Ovary (tissue), 7 donors: ENCODE measurements at regions not wholly inside any gene's neighbourhood (a gene's known extent, or its start where the extent isn't known, plus 50 kb on each side); places are given as distances from the start of the nearest gene placed in this dataset.

Experiments used
- DNase-seq, 5 donors: peaks; one replicate each; pipeline ENCODE4 v3.0.0-alpha.2; 2019 to 2020
- H3K27ac ChIP-seq, 2 donors: fragments of 200-600 bp; one replicate each; pipeline versions ENCODE4 v1.5.1 to v1.8.0; 2019 to 2022
- H3K27me3 ChIP-seq: fragments of 200-600 bp; one replicate; pipeline ENCODE4 v1.8.0; 2022
- H3K36me3 ChIP-seq: fragments of 200-600 bp; sonication (generic); one replicate; pipeline ENCODE4 v1.5.1; 2019
- H3K4me1 ChIP-seq: one replicate; pipeline ENCODE4 v1.8.1; 2013; ENCODE audit warnings: mild to moderate bottlenecking, moderate library complexity; ENCODE audit not compliant: insufficient read depth
- H3K4me3 ChIP-seq: fragments of 200-600 bp; sonication (generic); one replicate; pipeline ENCODE4 v1.5.1; 2017
- H3K9me3 ChIP-seq, 2 donors: fragments of 200-600 bp in 1 of 2; sonication (generic) in 1 of 2; one replicate each; pipeline versions ENCODE4 v1.5.1 to v1.8.1; 2013 to 2019; ENCODE audit warnings: mild to moderate bottlenecking in 1 of 2, moderate library complexity in 1 of 2
- EP300 ChIP-seq: sonication (generic); formaldehyde crosslinking; IDR thresholded peaks from one replicate; pipeline ENCODE4 v1.6.1; 2017; ENCODE audit warnings: antibody characterized with exemption
- POLR2A ChIP-seq: fragments of 450-650 bp; IDR thresholded peaks from one replicate; pipeline ENCODE4 v1.6.1; 2017; ENCODE audit warnings: antibody characterized with exemption, mild to moderate bottlenecking, moderate library complexity
- WGBS, 3 donors: extraction: QIAGEN DNeasy Blood & Tissue Kit in 1 of 3; methylation state at CpG; one replicate each; pipeline versions ENCODE4 v1.1.5 to v1.1.7; 2013 to 2017; 5-methylcytosine and 5-hydroxymethylcytosine counted together
- intact Hi-C, 4 donors: fragments of 100-400 bp; cut with DNase I; formaldehyde crosslinking; loops; one replicate each; pipeline versions ENCODE4 v1.11.0 to v1.15.1; 2022 to 2023
- TF ChIP-seq, protein P1 (sequence below), 3 donors: fragments of 450-650 bp in 2 of 3; fragments of 200-600 bp in 1 of 3; IDR thresholded peaks; one replicate each; pipeline versions ENCODE4 v1.5.1 to v1.8.0; 2016 to 2022; ENCODE audit warnings: antibody characterized with exemption in 3 of 3, mild to moderate bottlenecking in 1 of 3
- donor health status: DM: no; HTN: no; CAD: no; lungs with moderate emphysema.
- donor health status: DM: no; HTN: no; CAD: no.
- donor health status: Bipolar disorder and iron deficiency.
- donor health status: DM: no; HTN: no; CAD: no.
- donor health status: DM: yes; HTN: yes; CAD: no.

DNA sequence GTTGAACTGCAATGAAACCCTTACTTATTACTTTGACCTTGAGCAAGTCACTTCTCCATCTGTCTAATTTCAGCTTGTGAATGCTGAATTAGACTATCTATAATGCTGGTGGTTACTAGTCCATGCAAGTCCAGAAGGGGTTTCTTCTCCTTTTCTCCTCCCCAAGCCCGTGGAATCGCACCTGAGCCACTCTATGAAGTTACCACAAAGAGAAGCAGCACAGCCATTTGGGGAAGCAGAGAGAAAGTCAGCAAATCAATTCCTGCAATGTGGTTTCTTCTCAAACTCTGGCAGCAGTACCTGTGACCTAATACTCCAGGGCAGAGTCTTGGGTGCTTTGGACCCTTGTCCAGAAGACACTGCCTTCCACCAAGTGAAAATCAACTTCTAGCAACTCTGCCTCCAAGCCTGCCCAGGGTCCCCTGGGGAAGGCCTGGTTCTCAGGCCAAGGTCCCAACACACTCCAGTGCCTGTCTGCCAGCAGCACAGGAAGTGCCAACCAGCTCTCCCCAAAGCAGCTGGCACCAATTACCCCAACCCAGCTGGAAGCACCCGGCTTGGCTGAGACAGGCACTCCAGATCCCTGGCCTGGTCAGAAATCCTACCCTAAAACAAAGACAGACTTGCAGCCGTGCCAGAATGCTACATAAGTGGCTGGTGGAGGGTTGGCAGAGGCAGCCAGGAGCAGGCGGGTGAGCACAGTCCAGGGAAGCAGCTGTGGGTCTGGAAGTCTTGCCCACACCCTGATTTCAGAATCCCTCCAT, 200.3 kb downstream of the LSM5 start:
- DNase-seq: no peak
- Histone ChIP-seq H3K27ac (no peak overlapping the region), H3K4me1 (no peaks in the 10 kb centered on the region), H3K36me3 (no peaks in the 10 kb centered on the region), H3K27me3 (no peaks in the 10 kb centered on the region), H3K9me3 (no peaks in the 10 kb centered on the region), H3K4me3 (no peak overlapping the region)
- intact Hi-C loops: no loop called here
- 56 to 62% (median 56%) methylated on average over 5 of the region's 5 CpGs for WGBS, 3 donors
- TF ChIP-seq POLR2A: no peak
- TF ChIP-seq EP300: no peak
- TF ChIP-seq, protein P1, sequence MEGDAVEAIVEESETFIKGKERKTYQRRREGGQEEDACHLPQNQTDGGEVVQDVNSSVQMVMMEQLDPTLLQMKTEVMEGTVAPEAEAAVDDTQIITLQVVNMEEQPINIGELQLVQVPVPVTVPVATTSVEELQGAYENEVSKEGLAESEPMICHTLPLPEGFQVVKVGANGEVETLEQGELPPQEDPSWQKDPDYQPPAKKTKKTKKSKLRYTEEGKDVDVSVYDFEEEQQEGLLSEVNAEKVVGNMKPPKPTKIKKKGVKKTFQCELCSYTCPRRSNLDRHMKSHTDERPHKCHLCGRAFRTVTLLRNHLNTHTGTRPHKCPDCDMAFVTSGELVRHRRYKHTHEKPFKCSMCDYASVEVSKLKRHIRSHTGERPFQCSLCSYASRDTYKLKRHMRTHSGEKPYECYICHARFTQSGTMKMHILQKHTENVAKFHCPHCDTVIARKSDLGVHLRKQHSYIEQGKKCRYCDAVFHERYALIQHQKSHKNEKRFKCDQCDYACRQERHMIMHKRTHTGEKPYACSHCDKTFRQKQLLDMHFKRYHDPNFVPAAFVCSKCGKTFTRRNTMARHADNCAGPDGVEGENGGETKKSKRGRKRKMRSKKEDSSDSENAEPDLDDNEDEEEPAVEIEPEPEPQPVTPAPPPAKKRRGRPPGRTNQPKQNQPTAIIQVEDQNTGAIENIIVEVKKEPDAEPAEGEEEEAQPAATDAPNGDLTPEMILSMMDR (IDR thresholded peaks at IDR 0.05): no peak

DNA sequence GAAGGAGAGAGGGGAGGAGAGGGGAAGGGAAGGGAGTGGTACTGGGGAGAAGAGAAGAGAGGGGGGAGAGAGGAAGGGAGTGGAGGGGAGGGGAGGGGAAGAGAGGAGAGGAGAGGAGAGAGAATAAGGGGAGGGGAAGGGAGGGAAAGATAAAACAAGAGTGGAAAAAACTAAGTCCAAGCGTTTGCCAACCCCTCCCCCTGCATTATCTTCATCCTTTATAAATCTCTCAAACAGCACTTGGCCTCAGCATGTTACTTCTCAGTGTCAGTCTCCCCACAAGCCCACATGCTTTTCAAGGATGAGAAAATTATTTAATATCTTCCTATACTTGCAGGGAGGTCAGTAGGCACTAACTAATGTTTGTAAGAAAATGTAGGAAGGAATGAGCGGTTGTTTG, 204.5 kb downstream of the LSM5 start:
- intact Hi-C loops: no loop called here
- 18 to 23% (median 21%) methylated on average over 2 of the region's 2 CpGs for WGBS, 3 donors
- Histone ChIP-seq H3K9me3 (no peaks in the 10 kb centered on the region), H3K36me3 (no peaks in the 10 kb centered on the region), H3K4me1 (no peaks in the 10 kb centered on the region), H3K27ac (no peak overlapping the region), H3K4me3 (no peak overlapping the region), H3K27me3 (no peaks in the 10 kb centered on the region)
- DNase-seq: no peak
- TF ChIP-seq, protein P1 (IDR thresholded peaks at IDR 0.05): no peak
- TF ChIP-seq EP300 (no peak), POLR2A (no peak)

DNA sequence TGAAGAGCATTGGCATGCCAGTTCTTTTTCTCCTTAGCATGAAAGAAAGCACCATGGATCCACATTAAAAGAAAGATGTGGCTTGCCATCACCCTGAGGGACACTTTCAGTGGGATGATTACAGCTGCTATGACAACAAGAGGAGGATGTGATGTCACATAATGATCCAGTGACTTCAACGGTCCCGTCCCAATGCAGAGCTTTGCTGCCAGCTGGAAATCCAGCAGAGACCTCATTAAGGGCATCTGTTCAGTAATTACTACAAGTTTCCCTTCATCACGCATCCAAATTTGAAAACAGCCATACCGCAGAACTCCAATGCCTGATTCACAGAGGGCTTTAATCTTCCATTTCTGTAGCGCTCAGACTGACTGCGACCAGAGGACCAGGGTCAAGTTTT, 206.6 kb downstream of the LSM5 start:
- no peak for DNase-seq
- Histone ChIP-seq H3K36me3 (no peaks in the 10 kb centered on the region), H3K27me3 (peaks cover 2% of the 10 kb centered on the region), H3K27ac (no peak overlapping the region), H3K9me3 (no peaks in the 10 kb centered on the region), H3K4me3 (no peak overlapping the region), H3K4me1 (no peaks in the 10 kb centered on the region)
- 70 to 86% (median 79%) methylated on average over 6 of the region's 6 CpGs for WGBS, 3 donors
- intact Hi-C loops: no loop called here
- no peak for TF ChIP-seq POLR2A
- TF ChIP-seq EP300: no peak
- TF ChIP-seq, protein P1 (IDR thresholded peaks at IDR 0.05): no peak

DNA sequence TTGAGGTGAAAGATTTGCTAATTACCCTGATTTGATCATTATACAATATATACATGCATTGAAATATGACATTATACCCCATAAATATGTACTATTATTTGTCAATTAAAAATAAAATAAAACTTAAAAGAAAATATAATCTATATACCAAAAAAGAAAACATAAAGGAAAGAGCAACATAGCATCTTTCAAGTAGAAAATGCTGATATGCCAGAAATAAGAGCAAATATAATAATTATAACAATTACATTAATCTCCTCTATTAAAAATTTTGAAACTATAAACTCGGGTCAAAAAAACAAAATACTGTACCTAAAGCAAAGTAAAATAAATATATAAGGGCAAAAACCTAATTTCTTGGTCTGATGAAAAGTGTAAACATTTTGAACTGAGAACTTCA, 209.3 kb upstream of the PDE1C start:
- no peak for DNase-seq
- WGBS, 3 donors: 34 to 48% (median 36%) methylated on average over 1 of the region's 1 CpG
- H3K27ac ChIP-seq: no peak overlapping the region
- H3K4me1 ChIP-seq: no peaks in the 10 kb centered on the region
- no peaks in the 10 kb centered on the region for H3K9me3 ChIP-seq
- H3K27me3 ChIP-seq: peaks cover 2% of the 10 kb centered on the region
- no peak overlapping the region for H3K4me3 ChIP-seq
- intact Hi-C loops: no loop called here
- H3K36me3 ChIP-seq: no peaks in the 10 kb centered on the region
- TF ChIP-seq, protein P1 (IDR thresholded peaks at IDR 0.05): no peak
